ENCODE measurements at regions not wholly inside any gene's neighbourhood (a gene's known extent, or its start where the extent isn't known, plus 50 kb on each side); places are given as distances from the start of the nearest gene placed in this dataset.

- peaks cover 37% of the 10 kb centered on the region for H3K4me1 Mint-ChIP-seq (ENCODE audit: low read depth, unreplicated experiment)
- no TSS peak for BruUV-seq (replicated peaks)
- H3K27ac Mint-ChIP-seq (ENCODE audit: unreplicated experiment) = peak overlapping the region; percentile 97
- intact Hi-C loops (cut with micrococcal nuclease; ENCODE audit: unreplicated experiment) = no loop called here
- H3K9me3 Mint-ChIP-seq (ENCODE audit: low read depth, unreplicated experiment) = peaks cover 54% of the 10 kb centered on the region
- CTCF ChIA-PET = interaction anchor here (0.6 kb wide), 1 partner anchor 156 kb away, joined by 3 read pairs; no protein-coding TSS in a partner anchor
- no peak overlapping the region for H3K4me3 Mint-ChIP-seq (ENCODE audit: low read depth, unreplicated experiment)
- no peaks in the 10 kb centered on the region for H3K27me3 Mint-ChIP-seq (ENCODE audit: unreplicated experiment)
- peaks cover 19% of the 10 kb centered on the region for H3K36me3 Mint-ChIP-seq (ENCODE audit: insufficient read depth, unreplicated experiment)
- DNase-seq = no peak
- no peak for TF ChIP-seq CTCF (IDR thresholded peaks at IDR 0.05; ENCODE audit: unreplicated experiment)
Observed at GRCh38 chr1:221949996-221950395, 208.1 kb upstream of the DUSP10 start.

- CTCF ChIA-PET = no interaction called here
- BruUV-seq (replicated peaks) = TSS peak; percentile 57
- no peak for DNase-seq
- peak overlapping the region; percentile 97 for H3K27ac Mint-ChIP-seq (ENCODE audit: unreplicated experiment)
- H3K36me3 Mint-ChIP-seq (ENCODE audit: insufficient read depth, unreplicated experiment) = peaks cover 19% of the 10 kb centered on the region
- no peak for TF ChIP-seq CTCF (IDR thresholded peaks at IDR 0.05; ENCODE audit: unreplicated experiment)
- H3K4me1 Mint-ChIP-seq (ENCODE audit: low read depth, unreplicated experiment) = peaks cover 37% of the 10 kb centered on the region
- no peaks in the 10 kb centered on the region for H3K27me3 Mint-ChIP-seq (ENCODE audit: unreplicated experiment)
- intact Hi-C loops (cut with micrococcal nuclease; ENCODE audit: unreplicated experiment) = loop anchor here (1.0 kb wide), 1 partner anchor 10 kb away; no protein-coding TSS in a partner anchor
- peaks cover 53% of the 10 kb centered on the region for H3K9me3 Mint-ChIP-seq (ENCODE audit: low read depth, unreplicated experiment)
- H3K4me3 Mint-ChIP-seq (ENCODE audit: low read depth, unreplicated experiment) = peak overlapping the region; percentile 39
Observed at GRCh38 chr1:221948459-221948858, 206.6 kb upstream of the DUSP10 start.

DNA sequence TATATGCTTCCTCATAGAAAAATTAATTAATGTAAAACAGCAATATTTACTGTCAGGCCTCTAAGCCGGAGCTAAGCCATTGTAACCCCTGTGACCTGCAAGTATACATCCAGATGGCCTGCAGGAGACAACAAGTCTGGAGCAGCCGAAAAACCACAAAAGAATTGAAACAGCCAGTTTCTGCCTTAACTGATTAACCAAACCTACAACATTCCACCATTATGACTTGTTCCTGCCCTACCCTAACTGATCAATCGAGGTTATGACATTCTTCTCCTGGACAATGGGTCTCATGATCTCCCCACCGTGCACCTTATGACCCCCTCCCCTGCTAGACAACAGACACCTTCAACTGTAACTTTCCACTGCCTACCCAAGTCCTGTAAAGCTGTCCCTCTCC is 205.8 kb upstream of the DUSP10 start:
- peak overlapping the region; percentile 97 for H3K27ac Mint-ChIP-seq (ENCODE audit: unreplicated experiment)
- H3K4me3 Mint-ChIP-seq (ENCODE audit: low read depth, unreplicated experiment) = peak overlapping the region; percentile 39
- H3K4me1 Mint-ChIP-seq (ENCODE audit: low read depth, unreplicated experiment) = peaks cover 37% of the 10 kb centered on the region
- peaks cover 47% of the 10 kb centered on the region for H3K9me3 Mint-ChIP-seq (ENCODE audit: low read depth, unreplicated experiment)
- no peaks in the 10 kb centered on the region for H3K27me3 Mint-ChIP-seq (ENCODE audit: unreplicated experiment)
- TF ChIP-seq CTCF (IDR thresholded peaks at IDR 0.05; ENCODE audit: unreplicated experiment) = no peak
- BruUV-seq (replicated peaks) = no TSS peak
- peaks cover 19% of the 10 kb centered on the region for H3K36me3 Mint-ChIP-seq (ENCODE audit: insufficient read depth, unreplicated experiment)
- peak; percentile 62 for DNase-seq
- intact Hi-C loops (cut with micrococcal nuclease; ENCODE audit: unreplicated experiment) = loop anchor here (1.0 kb wide), 1 partner anchor 11 kb away; no protein-coding TSS in a partner anchor
- CTCF ChIA-PET = no interaction called here

DNA sequence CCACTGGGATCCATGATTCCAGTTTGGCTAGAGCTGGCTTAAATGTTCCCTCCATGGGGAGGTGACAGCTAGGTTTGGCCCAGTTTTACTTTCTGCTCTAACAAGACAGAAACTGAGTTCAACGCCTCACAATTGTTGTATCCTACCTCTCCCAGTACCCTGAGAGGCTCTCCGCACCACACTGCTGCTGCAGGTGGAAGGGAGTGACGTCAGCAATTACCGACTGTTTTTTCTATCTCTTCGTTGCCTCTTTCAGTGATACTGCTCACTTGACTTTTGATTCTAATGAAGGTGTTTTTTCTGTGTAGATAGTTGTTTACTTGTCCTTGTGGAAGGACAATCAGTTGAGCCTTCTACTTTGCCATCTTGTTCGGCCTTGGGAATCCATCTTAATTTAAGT is 204.9 kb upstream of the DUSP10 start:
- peaks cover 41% of the 10 kb centered on the region for H3K4me1 Mint-ChIP-seq (ENCODE audit: low read depth, unreplicated experiment)
- CTCF ChIA-PET = no interaction called here
- no peak for DNase-seq
- TF ChIP-seq CTCF (IDR thresholded peaks at IDR 0.05; ENCODE audit: unreplicated experiment) = no peak
- intact Hi-C loops (cut with micrococcal nuclease; ENCODE audit: unreplicated experiment) = no loop called here
- no peaks in the 10 kb centered on the region for H3K27me3 Mint-ChIP-seq (ENCODE audit: unreplicated experiment)
- peak overlapping the region; percentile 97 for H3K27ac Mint-ChIP-seq (ENCODE audit: unreplicated experiment)
- H3K36me3 Mint-ChIP-seq (ENCODE audit: insufficient read depth, unreplicated experiment) = peaks cover 19% of the 10 kb centered on the region
- H3K4me3 Mint-ChIP-seq (ENCODE audit: low read depth, unreplicated experiment) = no peak overlapping the region
- peaks cover 42% of the 10 kb centered on the region for H3K9me3 Mint-ChIP-seq (ENCODE audit: low read depth, unreplicated experiment)
- no TSS peak for BruUV-seq (replicated peaks)

All from Calu3 (cell line).